ENCODE measurements at regions not wholly inside any gene's neighbourhood (a gene's known extent, or its start where the extent isn't known, plus 50 kb on each side); places are given as distances from the start of the nearest gene placed in this dataset.

DNA sequence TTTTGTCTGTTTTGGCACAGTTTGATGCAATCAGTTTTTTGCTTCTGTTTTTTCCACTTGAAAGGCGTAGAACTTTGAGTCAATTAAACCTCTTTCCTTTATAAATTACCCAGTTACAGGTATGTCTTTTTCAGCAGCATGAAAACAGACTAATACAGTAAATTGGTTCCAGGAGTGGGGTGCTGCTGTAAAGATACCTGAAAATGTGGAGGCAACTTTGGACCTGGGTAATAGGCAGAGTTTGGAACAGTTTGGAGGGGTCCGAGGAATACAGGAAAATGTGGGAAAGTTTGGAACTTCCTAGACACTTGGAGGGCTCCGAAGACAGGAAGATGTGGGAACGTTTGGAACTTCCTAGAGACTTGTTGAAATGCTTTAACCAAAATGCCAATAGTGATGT lies 2022.2 kb downstream of the MAT2B start:
- no peak for FAIRE-seq
- no peak overlapping the region for H3K4me3 ChIP-seq (ENCODE audit: low read depth, low read length)
- DNase-seq (ENCODE audit: low read depth), result no peak
- TF ChIP-seq, protein P1, sequence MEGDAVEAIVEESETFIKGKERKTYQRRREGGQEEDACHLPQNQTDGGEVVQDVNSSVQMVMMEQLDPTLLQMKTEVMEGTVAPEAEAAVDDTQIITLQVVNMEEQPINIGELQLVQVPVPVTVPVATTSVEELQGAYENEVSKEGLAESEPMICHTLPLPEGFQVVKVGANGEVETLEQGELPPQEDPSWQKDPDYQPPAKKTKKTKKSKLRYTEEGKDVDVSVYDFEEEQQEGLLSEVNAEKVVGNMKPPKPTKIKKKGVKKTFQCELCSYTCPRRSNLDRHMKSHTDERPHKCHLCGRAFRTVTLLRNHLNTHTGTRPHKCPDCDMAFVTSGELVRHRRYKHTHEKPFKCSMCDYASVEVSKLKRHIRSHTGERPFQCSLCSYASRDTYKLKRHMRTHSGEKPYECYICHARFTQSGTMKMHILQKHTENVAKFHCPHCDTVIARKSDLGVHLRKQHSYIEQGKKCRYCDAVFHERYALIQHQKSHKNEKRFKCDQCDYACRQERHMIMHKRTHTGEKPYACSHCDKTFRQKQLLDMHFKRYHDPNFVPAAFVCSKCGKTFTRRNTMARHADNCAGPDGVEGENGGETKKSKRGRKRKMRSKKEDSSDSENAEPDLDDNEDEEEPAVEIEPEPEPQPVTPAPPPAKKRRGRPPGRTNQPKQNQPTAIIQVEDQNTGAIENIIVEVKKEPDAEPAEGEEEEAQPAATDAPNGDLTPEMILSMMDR (IDR thresholded peaks at IDR 0.05; ENCODE audit: insufficient read depth, low read length, severe bottlenecking), result no peak
- H3K36me3 ChIP-seq (ENCODE audit: control insufficient read depth, insufficient read depth, low read length), result no peaks in the 10 kb centered on the region
- no peaks in the 10 kb centered on the region for H3K27me3 ChIP-seq (ENCODE audit: control insufficient read depth, insufficient read depth, low read length)

DNA sequence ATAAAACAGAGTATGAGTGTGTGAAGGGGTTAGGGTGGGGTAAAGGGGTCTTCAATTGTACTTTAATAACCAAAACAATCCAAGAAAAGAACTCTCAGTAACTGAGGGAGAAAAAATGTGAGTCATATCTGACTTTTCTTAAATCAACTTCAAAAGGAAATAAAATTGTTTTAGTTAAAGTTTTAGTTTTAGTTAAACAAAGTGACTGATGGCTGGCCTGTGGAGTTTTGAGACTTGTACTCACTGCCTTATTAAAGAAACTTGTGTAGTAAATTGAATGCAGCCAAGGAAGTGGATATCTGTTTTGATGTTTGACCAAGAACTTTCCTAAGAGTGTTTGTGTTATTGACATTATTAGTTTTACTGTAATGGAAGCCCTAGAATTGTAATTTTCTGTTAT lies 2032.6 kb downstream of the MAT2B start:
- no peaks in the 10 kb centered on the region for H3K36me3 ChIP-seq (ENCODE audit: control insufficient read depth, insufficient read depth, low read length)
- H3K27me3 ChIP-seq (ENCODE audit: control insufficient read depth, insufficient read depth, low read length), result no peaks in the 10 kb centered on the region
- no peak for FAIRE-seq
- H3K4me3 ChIP-seq (ENCODE audit: low read depth, low read length), result no peak overlapping the region
- no peak for DNase-seq (ENCODE audit: low read depth)
- TF ChIP-seq, protein P1 (IDR thresholded peaks at IDR 0.05; ENCODE audit: insufficient read depth, low read length, severe bottlenecking), result no peak

DNA sequence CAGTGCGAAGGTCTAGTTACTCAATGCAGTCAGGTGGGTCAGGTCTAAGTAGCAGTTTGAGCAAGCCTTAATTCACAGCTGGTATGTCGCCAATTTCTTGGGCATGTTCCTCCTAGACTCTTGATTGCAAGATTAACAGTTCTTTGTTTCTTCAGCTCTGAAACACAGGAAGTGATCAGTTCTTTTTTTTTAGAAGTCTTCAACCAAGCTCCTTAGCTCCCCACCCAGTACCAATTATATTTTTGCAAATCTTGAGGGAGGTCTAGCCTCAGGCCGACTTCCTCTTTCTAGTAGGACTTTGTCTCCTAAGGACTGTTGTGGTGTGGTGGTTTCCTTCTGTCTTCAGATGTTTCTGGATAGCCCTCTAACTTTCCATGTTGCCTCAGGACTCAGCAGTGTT lies 2054.2 kb downstream of the MAT2B start:
- FAIRE-seq, result no peak

DNA sequence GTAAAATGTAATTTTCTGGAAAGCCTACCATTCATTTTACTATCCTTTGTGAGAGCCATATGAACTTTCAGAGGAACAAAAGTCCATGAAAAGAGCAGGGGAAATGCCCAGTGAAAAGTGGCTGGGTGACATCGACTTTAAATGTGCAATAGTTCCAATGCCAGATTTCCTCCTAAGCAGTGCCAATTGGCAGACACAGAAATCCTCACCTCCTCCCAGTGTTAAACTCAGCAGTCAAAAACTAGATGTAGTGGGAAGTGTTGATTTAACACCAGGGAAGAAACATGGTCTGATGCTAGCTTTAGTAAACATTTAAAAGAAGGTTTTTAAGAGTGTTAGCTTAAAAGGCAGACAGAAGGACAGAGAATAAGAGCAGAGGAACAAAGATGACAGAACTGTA lies 2055.2 kb downstream of the MAT2B start:
- TF ChIP-seq, protein P1 (IDR thresholded peaks at IDR 0.05; ENCODE audit: insufficient read depth, low read length, severe bottlenecking), result no peak
- Histone ChIP-seq H3K4me3 (ENCODE audit: low read depth, low read length) (no peak overlapping the region), H3K27me3 (ENCODE audit: control insufficient read depth, insufficient read depth, low read length) (no peaks in the 10 kb centered on the region), H3K36me3 (ENCODE audit: control insufficient read depth, insufficient read depth, low read length) (no peaks in the 10 kb centered on the region)
- FAIRE-seq, result no peak
- DNase-seq (ENCODE audit: low read depth), result no peak

More for the DNA sequence above, 2054.2 kb downstream of the MAT2B start:
- DNase-seq (ENCODE audit: low read depth), result no peak
- no peaks in the 10 kb centered on the region for H3K36me3 ChIP-seq (ENCODE audit: control insufficient read depth, insufficient read depth, low read length)
- no peaks in the 10 kb centered on the region for H3K27me3 ChIP-seq (ENCODE audit: control insufficient read depth, insufficient read depth, low read length)
- TF ChIP-seq, protein P1 (IDR thresholded peaks at IDR 0.05; ENCODE audit: insufficient read depth, low read length, severe bottlenecking), result no peak
- H3K4me3 ChIP-seq (ENCODE audit: low read depth, low read length), result no peak overlapping the region

DNA sequence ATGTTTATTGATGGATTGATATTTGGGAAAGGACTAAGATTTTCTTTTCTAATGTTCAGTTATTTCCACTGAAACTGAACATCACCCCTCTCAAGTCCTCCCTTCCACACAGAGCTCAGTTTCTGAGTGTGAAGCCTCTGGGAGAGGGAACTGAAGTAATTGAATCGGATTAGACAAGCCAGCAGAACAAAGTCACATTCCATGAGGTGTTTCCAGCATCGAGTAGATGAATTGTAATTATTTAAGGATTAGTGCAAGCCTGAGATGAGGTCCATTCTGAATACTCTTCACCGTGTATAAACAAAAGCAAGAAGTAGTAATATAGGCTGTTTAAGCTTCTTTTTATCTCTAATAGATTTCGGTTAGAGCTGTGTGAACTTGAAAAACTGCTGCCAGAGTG lies 2060.5 kb downstream of the MAT2B start:
- TF ChIP-seq, protein P1 (IDR thresholded peaks at IDR 0.05; ENCODE audit: insufficient read depth, low read length, severe bottlenecking), result no peak
- no peak overlapping the region for H3K4me3 ChIP-seq (ENCODE audit: low read depth, low read length)
- DNase-seq (ENCODE audit: low read depth) (no peak), FAIRE-seq (no peak)
- H3K36me3 ChIP-seq (ENCODE audit: control insufficient read depth, insufficient read depth, low read length), result no peaks in the 10 kb centered on the region
- H3K27me3 ChIP-seq (ENCODE audit: control insufficient read depth, insufficient read depth, low read length), result no peaks in the 10 kb centered on the region

DNA sequence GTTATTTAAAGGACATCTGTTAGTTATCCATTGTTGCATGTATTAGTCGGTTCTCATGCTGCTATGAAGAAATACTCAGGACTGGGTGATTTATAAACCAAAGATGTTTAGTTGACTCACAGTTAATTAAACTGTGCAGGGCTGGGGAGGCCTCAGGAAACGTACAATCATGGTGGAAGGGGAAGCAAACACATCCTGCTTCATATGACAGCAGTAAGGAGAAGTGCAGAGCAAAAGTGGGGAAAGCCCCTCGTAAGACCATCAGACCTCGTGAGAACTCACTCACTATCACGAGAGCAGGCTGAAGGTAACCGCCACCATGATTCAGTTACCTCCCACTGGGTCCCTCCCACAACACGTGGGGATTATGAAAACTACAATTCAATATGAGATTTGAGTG lies 2064.1 kb downstream of the MAT2B start:
- DNase-seq (ENCODE audit: low read depth) (no peak), FAIRE-seq (peak; percentile 7)
- Histone ChIP-seq H3K4me3 (ENCODE audit: low read depth, low read length) (no peak overlapping the region), H3K36me3 (ENCODE audit: control insufficient read depth, insufficient read depth, low read length) (no peaks in the 10 kb centered on the region), H3K27me3 (ENCODE audit: control insufficient read depth, insufficient read depth, low read length) (no peaks in the 10 kb centered on the region)
- TF ChIP-seq, protein P1 (IDR thresholded peaks at IDR 0.05; ENCODE audit: insufficient read depth, low read length, severe bottlenecking), result no peak

Measured in bronchial epithelial cell (primary cell).